T-helper 1 cell treated with Interleukin-12 subunit alpha and Interleukin-12 subunit beta and Interleukin-4 antibody, amounts not matched to agents 30 μg/mL and 1 μg/mL, for 36 hours (primary cell): ENCODE measurements at regions not wholly inside any gene's neighbourhood (a gene's known extent, or its start where the extent isn't known, plus 50 kb on each side); places are given as distances from the start of the nearest gene placed in this dataset.

Experiments used
- H3K27ac Mint-ChIP-seq: one replicate; pipeline ENCODE4 v1.8.0; 2021; ENCODE audit warnings: mild to moderate bottlenecking, mixed read lengths
- H3K27me3 Mint-ChIP-seq: one replicate; pipeline ENCODE4 v1.8.0; 2021; ENCODE audit warnings: low read depth, mixed read lengths
- H3K36me3 Mint-ChIP-seq: one replicate; pipeline ENCODE4 v1.8.0; 2021; ENCODE audit warnings: low read depth, mixed read lengths
- H3K4me1 Mint-ChIP-seq: one replicate; pipeline ENCODE4 v1.8.0; 2021; ENCODE audit warnings: low read depth, mixed read lengths
- H3K4me3 Mint-ChIP-seq: one replicate; pipeline ENCODE4 v1.8.0; 2021; ENCODE audit warnings: mild to moderate bottlenecking, moderate library complexity, mixed read lengths
- H3K9me3 Mint-ChIP-seq: one replicate; pipeline ENCODE4 v1.8.0; 2021; ENCODE audit warnings: mixed read lengths

GRCh38 chr4:124386163-124386562 lies 326.4 kb downstream of the ANKRD50 start:
- no peaks in the 10 kb centered on the region for H3K9me3 Mint-ChIP-seq
- H3K27me3 Mint-ChIP-seq, result no peaks in the 10 kb centered on the region
- H3K4me3 Mint-ChIP-seq, result no peak overlapping the region
- H3K27ac Mint-ChIP-seq, result no peak overlapping the region
- no peaks in the 10 kb centered on the region for H3K4me1 Mint-ChIP-seq
- H3K36me3 Mint-ChIP-seq, result no peaks in the 10 kb centered on the region

- H3K36me3 Mint-ChIP-seq, result no peaks in the 10 kb centered on the region
- no peak overlapping the region for H3K4me3 Mint-ChIP-seq
- H3K4me1 Mint-ChIP-seq, result no peaks in the 10 kb centered on the region
- no peaks in the 10 kb centered on the region for H3K27me3 Mint-ChIP-seq
- no peak overlapping the region for H3K27ac Mint-ChIP-seq
- no peaks in the 10 kb centered on the region for H3K9me3 Mint-ChIP-seq
Observed at GRCh38 chr4:124386648-124387047, 325.9 kb downstream of the ANKRD50 start.

- Mint-ChIP-seq H3K4me1 (no peaks in the 10 kb centered on the region), H3K27me3 (no peaks in the 10 kb centered on the region), H3K27ac (no peak overlapping the region), H3K9me3 (no peaks in the 10 kb centered on the region), H3K36me3 (no peaks in the 10 kb centered on the region), H3K4me3 (no peak overlapping the region)
Observed at GRCh38 chr4:124389591-124389990, 322.9 kb downstream of the ANKRD50 start.

GRCh38 chr4:124390861-124391260 lies 321.7 kb downstream of the ANKRD50 start:
- H3K27me3 Mint-ChIP-seq, result no peaks in the 10 kb centered on the region
- H3K4me1 Mint-ChIP-seq, result no peaks in the 10 kb centered on the region
- no peak overlapping the region for H3K4me3 Mint-ChIP-seq
- no peak overlapping the region for H3K27ac Mint-ChIP-seq
- no peaks in the 10 kb centered on the region for H3K36me3 Mint-ChIP-seq
- no peaks in the 10 kb centered on the region for H3K9me3 Mint-ChIP-seq

GRCh38 chr4:124396333-124396732 lies 316.2 kb downstream of the ANKRD50 start:
- no peaks in the 10 kb centered on the region for H3K4me1 Mint-ChIP-seq
- no peaks in the 10 kb centered on the region for H3K9me3 Mint-ChIP-seq
- no peak overlapping the region for H3K27ac Mint-ChIP-seq
- H3K36me3 Mint-ChIP-seq, result no peaks in the 10 kb centered on the region
- no peak overlapping the region for H3K4me3 Mint-ChIP-seq
- H3K27me3 Mint-ChIP-seq, result no peaks in the 10 kb centered on the region

GRCh38 chr4:124401606-124402005 lies 310.9 kb downstream of the ANKRD50 start:
- no peak overlapping the region for H3K4me3 Mint-ChIP-seq
- H3K27ac Mint-ChIP-seq, result no peak overlapping the region
- peaks cover 7% of the 10 kb centered on the region for H3K9me3 Mint-ChIP-seq
- H3K36me3 Mint-ChIP-seq, result no peaks in the 10 kb centered on the region
- H3K27me3 Mint-ChIP-seq, result no peaks in the 10 kb centered on the region
- H3K4me1 Mint-ChIP-seq, result no peaks in the 10 kb centered on the region

- peaks cover 7% of the 10 kb centered on the region for H3K9me3 Mint-ChIP-seq
- H3K27ac Mint-ChIP-seq, result no peak overlapping the region
- no peaks in the 10 kb centered on the region for H3K27me3 Mint-ChIP-seq
- no peaks in the 10 kb centered on the region for H3K4me1 Mint-ChIP-seq
- H3K36me3 Mint-ChIP-seq, result no peaks in the 10 kb centered on the region
- H3K4me3 Mint-ChIP-seq, result no peak overlapping the region
Observed at GRCh38 chr4:124409044-124409443, 303.5 kb downstream of the ANKRD50 start.

- Mint-ChIP-seq H3K27me3 (no peaks in the 10 kb centered on the region), H3K9me3 (no peaks in the 10 kb centered on the region), H3K4me1 (no peaks in the 10 kb centered on the region), H3K27ac (no peak overlapping the region), H3K36me3 (no peaks in the 10 kb centered on the region), H3K4me3 (no peak overlapping the region)
Observed at GRCh38 chr4:124414276-124415040, 298.1 kb downstream of the ANKRD50 start.

- H3K4me1 Mint-ChIP-seq, result no peaks in the 10 kb centered on the region
- H3K4me3 Mint-ChIP-seq, result no peak overlapping the region
- no peaks in the 10 kb centered on the region for H3K9me3 Mint-ChIP-seq
- no peaks in the 10 kb centered on the region for H3K27me3 Mint-ChIP-seq
- no peaks in the 10 kb centered on the region for H3K36me3 Mint-ChIP-seq
- H3K27ac Mint-ChIP-seq, result no peak overlapping the region
Observed at GRCh38 chr4:124415146-124415545, 297.4 kb downstream of the ANKRD50 start.

- H3K4me3 Mint-ChIP-seq, result no peak overlapping the region
- no peak overlapping the region for H3K27ac Mint-ChIP-seq
- H3K9me3 Mint-ChIP-seq, result no peaks in the 10 kb centered on the region
- H3K27me3 Mint-ChIP-seq, result no peaks in the 10 kb centered on the region
- H3K36me3 Mint-ChIP-seq, result no peaks in the 10 kb centered on the region
- H3K4me1 Mint-ChIP-seq, result no peaks in the 10 kb centered on the region
Observed at GRCh38 chr4:124417371-124417770, 295.2 kb downstream of the ANKRD50 start.

GRCh38 chr4:124420166-124420695 lies 292.3 kb downstream of the ANKRD50 start:
- Mint-ChIP-seq H3K9me3 (no peaks in the 10 kb centered on the region), H3K27ac (no peak overlapping the region), H3K27me3 (no peaks in the 10 kb centered on the region), H3K4me3 (no peak overlapping the region), H3K36me3 (no peaks in the 10 kb centered on the region), H3K4me1 (no peaks in the 10 kb centered on the region)

- no peaks in the 10 kb centered on the region for H3K36me3 Mint-ChIP-seq
- no peaks in the 10 kb centered on the region for H3K4me1 Mint-ChIP-seq
- no peak overlapping the region for H3K27ac Mint-ChIP-seq
- H3K27me3 Mint-ChIP-seq, result no peaks in the 10 kb centered on the region
- H3K4me3 Mint-ChIP-seq, result no peak overlapping the region
- H3K9me3 Mint-ChIP-seq, result no peaks in the 10 kb centered on the region
Observed at GRCh38 chr4:124423160-124423559, 289.4 kb downstream of the ANKRD50 start.

- no peaks in the 10 kb centered on the region for H3K27me3 Mint-ChIP-seq
- no peaks in the 10 kb centered on the region for H3K9me3 Mint-ChIP-seq
- H3K27ac Mint-ChIP-seq, result no peak overlapping the region
- no peaks in the 10 kb centered on the region for H3K36me3 Mint-ChIP-seq
- H3K4me1 Mint-ChIP-seq, result no peaks in the 10 kb centered on the region
- no peak overlapping the region for H3K4me3 Mint-ChIP-seq
Observed at GRCh38 chr4:124426279-124426678, 286.3 kb downstream of the ANKRD50 start.

GRCh38 chr4:124427095-124427767 lies 285.3 kb downstream of the ANKRD50 start:
- no peaks in the 10 kb centered on the region for H3K4me1 Mint-ChIP-seq
- no peak overlapping the region for H3K4me3 Mint-ChIP-seq
- H3K27me3 Mint-ChIP-seq, result no peaks in the 10 kb centered on the region
- H3K27ac Mint-ChIP-seq, result no peak overlapping the region
- H3K36me3 Mint-ChIP-seq, result no peaks in the 10 kb centered on the region
- H3K9me3 Mint-ChIP-seq, result no peaks in the 10 kb centered on the region

GRCh38 chr4:124428648-124429047 lies 283.9 kb downstream of the ANKRD50 start:
- H3K36me3 Mint-ChIP-seq, result no peaks in the 10 kb centered on the region
- H3K9me3 Mint-ChIP-seq, result no peaks in the 10 kb centered on the region
- no peak overlapping the region for H3K4me3 Mint-ChIP-seq
- no peaks in the 10 kb centered on the region for H3K27me3 Mint-ChIP-seq
- no peak overlapping the region for H3K27ac Mint-ChIP-seq
- no peaks in the 10 kb centered on the region for H3K4me1 Mint-ChIP-seq
